Stomach (tissue), 4 donors: ENCODE measurements at regions not wholly inside any gene's neighbourhood (a gene's known extent, or its start where the extent isn't known, plus 50 kb on each side); places are given as distances from the start of the nearest gene placed in this dataset.

ENCODE experiments used
- EP300 ChIP-seq: sonication (generic); formaldehyde crosslinking; IDR thresholded peaks from one replicate; pipeline ENCODE4 v1.6.1; 2017; ENCODE audit warnings: antibody characterized with exemption
- POLR2A ChIP-seq, 4 donors: fragments of 450-650 bp; IDR thresholded peaks; one replicate each; pipeline ENCODE4 v1.6.1; 2016; ENCODE audit warnings: antibody characterized with exemption in 4 of 4, control low read depth in 2 of 4, mild to moderate bottlenecking in 1 of 4, moderate library complexity in 1 of 4
- POLR2AphosphoS5 ChIP-seq, 3 donors: sonication (generic); formaldehyde crosslinking; IDR thresholded peaks; one replicate each; pipeline ENCODE4 v1.6.1; 2016; ENCODE audit warnings: antibody characterized with exemption in 3 of 3
- TF ChIP-seq, protein P1 (sequence below), 7 experiments: fragments of 450-650 bp in 4 of 7; fragments of 200-600 bp in 3 of 7; sonication (generic) in 3 of 7; IDR thresholded peaks; one replicate each; pipeline ENCODE4 v1.5.1; 2016 to 2019; ENCODE audit warnings: antibody characterized with exemption in 7 of 7, control low read depth in 2 of 7, mild to moderate bottlenecking in 1 of 7

DNA sequence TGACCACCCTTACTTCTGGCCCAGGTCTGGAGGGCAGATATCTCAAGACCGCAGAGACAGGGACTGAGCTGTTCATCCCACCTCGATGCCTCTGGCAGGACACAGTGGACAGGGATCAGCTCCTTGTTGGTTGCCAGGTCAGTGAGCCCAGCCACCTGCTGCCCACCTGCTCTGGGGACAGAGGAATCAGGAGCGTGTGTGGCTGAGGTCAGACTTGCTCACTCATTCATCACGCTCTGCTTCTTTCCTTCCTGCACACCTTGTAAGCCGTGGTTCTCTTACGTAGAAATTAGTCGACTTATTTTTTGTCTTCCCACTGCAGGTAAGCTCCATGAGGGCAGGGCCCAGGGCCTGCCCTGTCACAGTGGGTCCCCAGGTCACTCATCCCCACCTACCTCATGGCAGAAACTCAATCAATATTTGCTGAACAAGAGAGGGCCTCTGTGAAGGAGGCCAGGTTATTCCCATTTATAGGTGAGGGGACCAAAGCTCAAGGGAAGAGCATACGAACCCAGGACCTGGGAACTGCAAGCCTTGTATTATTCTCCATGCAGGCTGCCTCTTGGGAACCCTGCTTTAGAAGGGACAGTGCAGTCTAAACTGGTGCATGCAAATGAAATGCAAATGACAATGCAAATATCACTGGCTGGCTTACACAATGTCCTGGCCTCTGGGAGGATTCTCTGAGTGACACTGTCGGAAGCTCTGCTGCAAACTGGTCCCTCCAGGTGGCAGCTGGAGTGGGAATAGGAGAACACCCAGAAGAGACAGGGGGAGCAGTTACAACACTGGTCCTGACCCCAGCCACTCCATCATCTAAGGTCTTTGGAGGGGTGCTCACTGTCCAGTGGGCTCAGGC is 58.4 kb upstream of the PAX7 start:
- TF ChIP-seq, protein P1, sequence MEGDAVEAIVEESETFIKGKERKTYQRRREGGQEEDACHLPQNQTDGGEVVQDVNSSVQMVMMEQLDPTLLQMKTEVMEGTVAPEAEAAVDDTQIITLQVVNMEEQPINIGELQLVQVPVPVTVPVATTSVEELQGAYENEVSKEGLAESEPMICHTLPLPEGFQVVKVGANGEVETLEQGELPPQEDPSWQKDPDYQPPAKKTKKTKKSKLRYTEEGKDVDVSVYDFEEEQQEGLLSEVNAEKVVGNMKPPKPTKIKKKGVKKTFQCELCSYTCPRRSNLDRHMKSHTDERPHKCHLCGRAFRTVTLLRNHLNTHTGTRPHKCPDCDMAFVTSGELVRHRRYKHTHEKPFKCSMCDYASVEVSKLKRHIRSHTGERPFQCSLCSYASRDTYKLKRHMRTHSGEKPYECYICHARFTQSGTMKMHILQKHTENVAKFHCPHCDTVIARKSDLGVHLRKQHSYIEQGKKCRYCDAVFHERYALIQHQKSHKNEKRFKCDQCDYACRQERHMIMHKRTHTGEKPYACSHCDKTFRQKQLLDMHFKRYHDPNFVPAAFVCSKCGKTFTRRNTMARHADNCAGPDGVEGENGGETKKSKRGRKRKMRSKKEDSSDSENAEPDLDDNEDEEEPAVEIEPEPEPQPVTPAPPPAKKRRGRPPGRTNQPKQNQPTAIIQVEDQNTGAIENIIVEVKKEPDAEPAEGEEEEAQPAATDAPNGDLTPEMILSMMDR (IDR thresholded peaks at IDR 0.05): no peak
- no peak for TF ChIP-seq POLR2A (IDR thresholded peaks at IDR 0.05)
- no peak for TF ChIP-seq EP300
- no peak for TF ChIP-seq POLR2AphosphoS5 (IDR thresholded peaks at IDR 0.05)
